GM23248 (cell line): ENCODE measurements at regions not wholly inside any gene's neighbourhood (a gene's known extent, or its start where the extent isn't known, plus 50 kb on each side); places are given as distances from the start of the nearest gene placed in this dataset.

Experiments
- DNase-seq: peaks from one replicate; pipeline ENCODE4 v3.0.0-alpha.2; 2015
- H2AFZ ChIP-seq: fragments of 200-600 bp; sonication (generic); 2 replicates; pipeline ENCODE4 v1.6.1; 2016; ENCODE audit warnings: antibody characterized with exemption
- H3F3A ChIP-seq: fragments of 200-600 bp; sonication (generic); 2 replicates; pipeline ENCODE4 v1.6.1; 2016; ENCODE audit warnings: mild to moderate bottlenecking, antibody characterized with exemption, mixed run types; ENCODE audit not compliant: insufficient read depth
- H3K27ac ChIP-seq: fragments of 200-600 bp; sonication (generic); 2 replicates; pipeline ENCODE4 v1.5.1; 2016; ENCODE audit warnings: mild to moderate bottlenecking
- H3K27me3 ChIP-seq: fragments of 200-600 bp; sonication (generic); replicated peaks from 2 replicates; pipeline ENCODE4 v1.6.1; 2016; ENCODE audit warnings: mild to moderate bottlenecking; ENCODE audit not compliant: insufficient read depth
- H3K36me3 ChIP-seq: fragments of 200-600 bp; sonication (generic); 2 replicates; pipeline ENCODE4 v1.6.1; 2016; ENCODE audit warnings: low read depth, mild to moderate bottlenecking
- H3K4me1 ChIP-seq: fragments of 200-600 bp; sonication (generic); 2 replicates; pipeline ENCODE4 v1.6.1; 2016; ENCODE audit warnings: mild to moderate bottlenecking; ENCODE audit not compliant: insufficient read depth
- H3K4me2 ChIP-seq: fragments of 200-600 bp; sonication (generic); one replicate; pipeline ENCODE4 v1.6.1; 2016; ENCODE audit warnings: mild to moderate bottlenecking; ENCODE audit not compliant: unreplicated experiment
- H3K4me3 ChIP-seq: fragments of 200-600 bp; sonication (generic); 2 replicates; pipeline ENCODE4 v1.5.1; 2016; ENCODE audit warnings: mild to moderate bottlenecking
- H3K79me2 ChIP-seq: fragments of 200-600 bp; sonication (generic); 2 replicates; pipeline ENCODE4 v1.6.1; 2016; ENCODE audit warnings: mild to moderate bottlenecking; ENCODE audit not compliant: insufficient read depth
- H3K9ac ChIP-seq: fragments of 200-600 bp; sonication (generic); 2 replicates; pipeline ENCODE4 v1.6.1; 2016; ENCODE audit warnings: mild to moderate bottlenecking
- H3K9me2 ChIP-seq: fragments of 200-600 bp; sonication (generic); 2 replicates; pipeline ENCODE4 v1.6.1; 2016; ENCODE audit warnings: mixed run types, mild to moderate bottlenecking, moderate library complexity; ENCODE audit not compliant: insufficient read depth
- H3K9me3 ChIP-seq: fragments of 200-600 bp; sonication (generic); one replicate; pipeline ENCODE4 v1.6.1; 2017; ENCODE audit warnings: low read depth
- H4K20me1 ChIP-seq: fragments of 200-600 bp; sonication (generic); 2 replicates; pipeline ENCODE4 v1.6.0; 2016; ENCODE audit not compliant: insufficient read depth
- EZH2 ChIP-seq: fragments of 200-600 bp; sonication (generic); IDR thresholded peaks from 2 replicates; pipeline ENCODE4 v1.6.1; 2018; ENCODE audit warnings: antibody characterized with exemption, mild to moderate bottlenecking; ENCODE audit not compliant: insufficient read depth, poor library complexity, severe bottlenecking
- EZH2phosphoT487 ChIP-seq: fragments of 200-600 bp; sonication (generic); IDR thresholded peaks from 2 replicates; pipeline ENCODE4 v1.6.1; 2018; ENCODE audit warnings: antibody characterized with exemption, moderate library complexity, mild to moderate bottlenecking, low read depth; ENCODE audit not compliant: insufficient read depth
- WGBS, 2 experiments: methylation state at CpG; one replicate each; pipeline ENCODE4 v1.1.6; 2015 to 2017; ENCODE audit warnings: low lambda C conversion rate in 2 of 2, low coverage in 1 of 2; ENCODE audit errors: missing lambda C conversion rate in 2 of 2; 5-methylcytosine and 5-hydroxymethylcytosine counted together
- in situ Hi-C: fragments of 300-500 bp; cut with MboI; formaldehyde crosslinking; loops from 2 replicates; pipeline ENCODE4 v1.15.0; 2020

GRCh38 chr12:89892436-89892835, 183.8 kb upstream of the ATP2B1 start:
- no peaks in the 10 kb centered on the region for H3K9me3 ChIP-seq
- H3K27ac ChIP-seq = no peak overlapping the region
- no peaks in the 10 kb centered on the region for H3K27me3 ChIP-seq
- H3K4me1 ChIP-seq = peaks cover 18% of the 10 kb centered on the region
- DNase-seq = peak; percentile 10
- H3F3A ChIP-seq = peaks cover 6% of the 10 kb centered on the region; the same call in 1 of the 2 replicates
- no peak overlapping the region for H3K9ac ChIP-seq
- no peaks in the 10 kb centered on the region for H3K79me2 ChIP-seq
- no peaks in the 10 kb centered on the region for H3K9me2 ChIP-seq
- TF ChIP-seq EZH2 (no peak), EZH2phosphoT487 (no peak)
- H3K36me3 ChIP-seq = no peaks in the 10 kb centered on the region
- H3K4me2 ChIP-seq = no peak overlapping the region
- no peaks in the 10 kb centered on the region for H4K20me1 ChIP-seq
- H2AFZ ChIP-seq = no peak overlapping the region
- no peak overlapping the region for H3K4me3 ChIP-seq
- in situ Hi-C loops = no loop called here

GRCh38 chr12:89891933-89892332, 183.3 kb upstream of the ATP2B1 start:
- H3K79me2 ChIP-seq = no peaks in the 10 kb centered on the region
- H3K4me1 ChIP-seq = peaks cover 18% of the 10 kb centered on the region
- no peaks in the 10 kb centered on the region for H3K9me3 ChIP-seq
- H3K4me3 ChIP-seq = no peak overlapping the region
- no peak overlapping the region for H2AFZ ChIP-seq
- peaks cover 6% of the 10 kb centered on the region; the same call in 1 of the 2 replicates for H3F3A ChIP-seq
- H3K36me3 ChIP-seq = no peaks in the 10 kb centered on the region
- no peak overlapping the region for H3K4me2 ChIP-seq
- no peaks in the 10 kb centered on the region for H3K27me3 ChIP-seq
- no peak overlapping the region for H3K27ac ChIP-seq
- no peaks in the 10 kb centered on the region for H4K20me1 ChIP-seq
- in situ Hi-C loops = no loop called here
- no peak for TF ChIP-seq EZH2phosphoT487
- no peak for TF ChIP-seq EZH2
- H3K9me2 ChIP-seq = no peaks in the 10 kb centered on the region
- no peak overlapping the region for H3K9ac ChIP-seq
- no peak for DNase-seq

GRCh38 chr12:89890161-89890560, 181.5 kb upstream of the ATP2B1 start:
- peaks cover 6% of the 10 kb centered on the region; the same call in 1 of the 2 replicates for H3F3A ChIP-seq
- no peak overlapping the region for H3K4me3 ChIP-seq
- no peaks in the 10 kb centered on the region for H3K79me2 ChIP-seq
- TF ChIP-seq EZH2phosphoT487 = no peak
- no peak for TF ChIP-seq EZH2
- H3K9me3 ChIP-seq = no peaks in the 10 kb centered on the region
- no peak overlapping the region for H3K27ac ChIP-seq
- H3K9ac ChIP-seq = no peak overlapping the region
- no peak for DNase-seq
- no peaks in the 10 kb centered on the region for H3K9me2 ChIP-seq
- peaks cover 18% of the 10 kb centered on the region for H3K4me1 ChIP-seq
- no peaks in the 10 kb centered on the region for H3K27me3 ChIP-seq
- in situ Hi-C loops = no loop called here
- no peaks in the 10 kb centered on the region for H3K36me3 ChIP-seq
- H2AFZ ChIP-seq = no peak overlapping the region
- no peaks in the 10 kb centered on the region for H4K20me1 ChIP-seq
- H3K4me2 ChIP-seq = no peak overlapping the region
- WGBS, 2 experiments = 68 to 75% methylated on average over 2 of the region's 2 CpGs

- Histone ChIP-seq H3K9ac (no peak overlapping the region), H3K79me2 (no peaks in the 10 kb centered on the region), H2AFZ (no peak overlapping the region), H3F3A (no peaks in the 10 kb centered on the region), H4K20me1 (no peaks in the 10 kb centered on the region), H3K27ac (no peak overlapping the region), H3K4me1 (peaks cover 7% of the 10 kb centered on the region), H3K27me3 (no peaks in the 10 kb centered on the region), H3K9me2 (no peaks in the 10 kb centered on the region), H3K4me2 (no peak overlapping the region), H3K4me3 (no peak overlapping the region), H3K9me3 (no peaks in the 10 kb centered on the region), H3K36me3 (no peaks in the 10 kb centered on the region)
- peak; percentile 39 for DNase-seq
- TF ChIP-seq EZH2 = no peak
- WGBS, 2 experiments = 84 to 88% methylated on average over 4 of the region's 4 CpGs
- in situ Hi-C loops = no loop called here
Observed at GRCh38 chr12:89889062-89889461, 180.4 kb upstream of the ATP2B1 start.

GRCh38 chr12:89884952-89885351, 176.3 kb upstream of the ATP2B1 start:
- in situ Hi-C loops = no loop called here
- no peaks in the 10 kb centered on the region for H3K9me2 ChIP-seq
- H3K9ac ChIP-seq = no peak overlapping the region
- H3K27me3 ChIP-seq = no peaks in the 10 kb centered on the region
- no peaks in the 10 kb centered on the region for H4K20me1 ChIP-seq
- DNase-seq = no peak
- TF ChIP-seq EZH2phosphoT487 (no peak), EZH2 (no peak)
- no peaks in the 10 kb centered on the region for H3K4me1 ChIP-seq
- H3K27ac ChIP-seq = no peak overlapping the region
- H3K4me2 ChIP-seq = no peak overlapping the region
- H3K36me3 ChIP-seq = no peaks in the 10 kb centered on the region
- no peak overlapping the region for H3K4me3 ChIP-seq
- H3K9me3 ChIP-seq = no peaks in the 10 kb centered on the region
- H2AFZ ChIP-seq = no peak overlapping the region
- H3K79me2 ChIP-seq = no peaks in the 10 kb centered on the region
- no peaks in the 10 kb centered on the region for H3F3A ChIP-seq
